HG03175 (cell line): ENCODE measurements at regions not wholly inside any gene's neighbourhood (a gene's known extent, or its start where the extent isn't known, plus 50 kb on each side); places are given as distances from the start of the nearest gene placed in this dataset.

Experiments used
- ATAC-seq: cut with Tn5 transposase; IDR thresholded peaks from one replicate; pipeline ENCODE4 v1.9.1; 2021; ENCODE audit warnings: mild to moderate bottlenecking, moderate library complexity; ENCODE audit not compliant: unreplicated experiment

DNA sequence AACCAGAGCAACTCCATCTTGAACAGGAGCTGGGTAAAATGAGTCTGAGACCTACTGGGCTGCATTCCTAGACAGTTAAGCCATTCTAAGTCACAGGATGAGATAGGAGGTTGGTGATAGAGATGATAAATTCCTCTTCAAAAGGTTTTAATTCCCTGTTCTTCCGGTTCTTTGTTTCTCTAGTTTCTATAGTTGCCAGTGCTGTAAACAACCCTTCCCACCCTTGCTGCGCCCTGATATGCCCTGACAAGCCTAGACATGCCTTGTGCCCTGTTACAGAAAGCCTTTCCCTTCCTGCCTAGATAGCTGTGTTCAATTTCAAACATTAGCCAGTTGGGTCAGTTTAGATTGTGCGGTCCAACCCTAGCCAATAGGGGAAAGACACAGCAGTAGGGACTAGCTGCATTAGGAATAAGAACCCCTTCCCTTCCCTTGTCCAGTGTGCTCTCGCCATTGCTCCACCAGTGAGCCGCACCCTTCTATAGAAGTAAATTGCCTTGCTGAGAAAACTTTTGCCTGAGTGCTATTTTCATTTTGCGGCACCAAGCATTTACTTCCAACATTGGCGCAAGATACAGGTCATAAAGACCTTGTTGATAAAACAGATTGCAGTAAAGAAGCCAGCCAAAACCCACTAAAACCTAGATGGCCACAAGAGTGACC is 52.5 kb upstream of the CCN2 start:
- ATAC-seq, result no peak
